GM23338 (cell line): ENCODE measurements at regions not wholly inside any gene's neighbourhood (a gene's known extent, or its start where the extent isn't known, plus 50 kb on each side); places are given as distances from the start of the nearest gene placed in this dataset.

Source experiments
- CREB1 ChIP-seq: fragments of 250-450 bp; sonication (Bioruptor Pico); IDR thresholded peaks from 2 replicates; pipeline ENCODE4 v1.5.0; 2020; ENCODE audit warnings: low read depth, mild to moderate bottlenecking, moderate library complexity
- EZH2 ChIP-seq: fragments of 200-600 bp; sonication (generic); IDR thresholded peaks from one replicate; pipeline ENCODE4 v1.8.0; 2017; ENCODE audit warnings: antibody characterized with exemption, mild to moderate bottlenecking, low read depth; ENCODE audit not compliant: unreplicated experiment
- EZH2phosphoT487 ChIP-seq: fragments of 200-600 bp; sonication (generic); IDR thresholded peaks from one replicate; pipeline ENCODE4 v1.8.1; 2018; ENCODE audit warnings: antibody characterized with exemption; ENCODE audit not compliant: unreplicated experiment
- POLR2AphosphoS5 ChIP-seq: IDR thresholded peaks from 2 replicates; pipeline ENCODE4 v1.6.1; 2016; ENCODE audit warnings: antibody characterized with exemption, low read depth
- STAT1 ChIP-seq: IDR thresholded peaks from one replicate; pipeline ENCODE4 v1.6.1; 2016; ENCODE audit warnings: antibody characterized with exemption; ENCODE audit not compliant: unreplicated experiment
- TF ChIP-seq, protein P1 (sequence below), 2 experiments: fragments of 200-600 bp in 1 of 2; sonication (generic) in 1 of 2; conservative IDR thresholded peaks; 2 replicates each; pipeline versions ENCODE4 v1.5.1 to v1.6.1; 2016 to 2017; ENCODE audit warnings: antibody characterized with exemption in 2 of 2, low read depth in 2 of 2, mild to moderate bottlenecking in 2 of 2, moderate library complexity in 1 of 2
- TF ChIP-seq, protein P2 (sequence below): IDR thresholded peaks from one replicate; pipeline ENCODE4 v1.6.1; 2018; ENCODE audit warnings: antibody characterized with exemption; ENCODE audit not compliant: unreplicated experiment

DNA sequence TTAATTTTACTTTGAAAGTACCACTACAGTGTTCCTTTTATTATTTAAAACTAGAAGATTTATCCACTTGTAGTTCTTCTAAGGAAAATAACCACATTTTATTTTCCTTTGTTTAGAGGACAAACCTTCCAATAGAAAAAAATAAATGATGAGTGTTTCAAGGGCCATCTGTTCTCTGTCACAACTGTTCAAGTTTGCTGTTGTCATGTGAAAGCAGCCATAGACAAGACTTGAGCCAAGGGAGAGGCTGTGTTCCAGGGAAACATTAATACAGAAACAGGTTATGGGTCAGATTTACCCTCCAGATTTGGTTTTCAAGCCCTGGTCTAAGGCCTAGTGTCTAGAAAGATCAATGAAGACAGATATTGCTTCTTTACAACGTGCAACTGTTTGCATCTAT lies 463.6 kb downstream of the C6orf118 start:
- TF ChIP-seq, protein P1, sequence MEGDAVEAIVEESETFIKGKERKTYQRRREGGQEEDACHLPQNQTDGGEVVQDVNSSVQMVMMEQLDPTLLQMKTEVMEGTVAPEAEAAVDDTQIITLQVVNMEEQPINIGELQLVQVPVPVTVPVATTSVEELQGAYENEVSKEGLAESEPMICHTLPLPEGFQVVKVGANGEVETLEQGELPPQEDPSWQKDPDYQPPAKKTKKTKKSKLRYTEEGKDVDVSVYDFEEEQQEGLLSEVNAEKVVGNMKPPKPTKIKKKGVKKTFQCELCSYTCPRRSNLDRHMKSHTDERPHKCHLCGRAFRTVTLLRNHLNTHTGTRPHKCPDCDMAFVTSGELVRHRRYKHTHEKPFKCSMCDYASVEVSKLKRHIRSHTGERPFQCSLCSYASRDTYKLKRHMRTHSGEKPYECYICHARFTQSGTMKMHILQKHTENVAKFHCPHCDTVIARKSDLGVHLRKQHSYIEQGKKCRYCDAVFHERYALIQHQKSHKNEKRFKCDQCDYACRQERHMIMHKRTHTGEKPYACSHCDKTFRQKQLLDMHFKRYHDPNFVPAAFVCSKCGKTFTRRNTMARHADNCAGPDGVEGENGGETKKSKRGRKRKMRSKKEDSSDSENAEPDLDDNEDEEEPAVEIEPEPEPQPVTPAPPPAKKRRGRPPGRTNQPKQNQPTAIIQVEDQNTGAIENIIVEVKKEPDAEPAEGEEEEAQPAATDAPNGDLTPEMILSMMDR (conservative IDR thresholded peaks at IDR 0.05; ENCODE audit: low read depth in 2 of 2), result no peak
- TF ChIP-seq STAT1 (no peak), EZH2phosphoT487 (no peak), EZH2 (no peak), CREB1 (no peak), POLR2AphosphoS5 (no peak)
- TF ChIP-seq, protein P2, sequence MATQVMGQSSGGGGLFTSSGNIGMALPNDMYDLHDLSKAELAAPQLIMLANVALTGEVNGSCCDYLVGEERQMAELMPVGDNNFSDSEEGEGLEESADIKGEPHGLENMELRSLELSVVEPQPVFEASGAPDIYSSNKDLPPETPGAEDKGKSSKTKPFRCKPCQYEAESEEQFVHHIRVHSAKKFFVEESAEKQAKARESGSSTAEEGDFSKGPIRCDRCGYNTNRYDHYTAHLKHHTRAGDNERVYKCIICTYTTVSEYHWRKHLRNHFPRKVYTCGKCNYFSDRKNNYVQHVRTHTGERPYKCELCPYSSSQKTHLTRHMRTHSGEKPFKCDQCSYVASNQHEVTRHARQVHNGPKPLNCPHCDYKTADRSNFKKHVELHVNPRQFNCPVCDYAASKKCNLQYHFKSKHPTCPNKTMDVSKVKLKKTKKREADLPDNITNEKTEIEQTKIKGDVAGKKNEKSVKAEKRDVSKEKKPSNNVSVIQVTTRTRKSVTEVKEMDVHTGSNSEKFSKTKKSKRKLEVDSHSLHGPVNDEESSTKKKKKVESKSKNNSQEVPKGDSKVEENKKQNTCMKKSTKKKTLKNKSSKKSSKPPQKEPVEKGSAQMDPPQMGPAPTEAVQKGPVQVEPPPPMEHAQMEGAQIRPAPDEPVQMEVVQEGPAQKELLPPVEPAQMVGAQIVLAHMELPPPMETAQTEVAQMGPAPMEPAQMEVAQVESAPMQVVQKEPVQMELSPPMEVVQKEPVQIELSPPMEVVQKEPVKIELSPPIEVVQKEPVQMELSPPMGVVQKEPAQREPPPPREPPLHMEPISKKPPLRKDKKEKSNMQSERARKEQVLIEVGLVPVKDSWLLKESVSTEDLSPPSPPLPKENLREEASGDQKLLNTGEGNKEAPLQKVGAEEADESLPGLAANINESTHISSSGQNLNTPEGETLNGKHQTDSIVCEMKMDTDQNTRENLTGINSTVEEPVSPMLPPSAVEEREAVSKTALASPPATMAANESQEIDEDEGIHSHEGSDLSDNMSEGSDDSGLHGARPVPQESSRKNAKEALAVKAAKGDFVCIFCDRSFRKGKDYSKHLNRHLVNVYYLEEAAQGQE, result no peak
